Kidney capillary endothelial cell (primary cell): ENCODE measurements at regions not wholly inside any gene's neighbourhood (a gene's known extent, or its start where the extent isn't known, plus 50 kb on each side); places are given as distances from the start of the nearest gene placed in this dataset.
"Not testable (repeated sequence)": the region's sequence is repeated elsewhere in the genome, so short reads cannot be mapped to it uniquely, and the experiment has no call there.

ENCODE experiments used
- DNase-seq: peaks from one replicate; pipeline ENCODE4 v3.0.0-alpha.2; 2018; ENCODE audit warnings: low spot score

DNA sequence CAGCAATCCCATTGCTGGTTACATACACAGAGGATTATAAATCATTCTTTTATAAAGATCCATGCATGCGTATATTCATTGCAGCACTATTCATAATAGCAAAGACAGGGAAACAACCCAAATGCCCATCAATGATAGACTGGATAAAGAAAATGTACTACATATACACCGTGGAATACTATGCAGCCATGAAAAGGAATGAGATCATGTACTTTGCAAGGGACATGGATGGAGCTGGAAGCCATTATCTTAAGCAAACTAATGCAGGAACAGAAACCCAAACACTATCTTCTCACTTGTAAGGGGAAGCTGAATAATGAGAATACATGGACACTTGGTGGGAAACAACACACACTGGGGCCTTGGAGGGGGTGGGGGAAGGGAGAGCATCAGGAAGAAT lies 529.7 kb downstream of the TBC1D32 start:
- DNase-seq, result no peak

DNA sequence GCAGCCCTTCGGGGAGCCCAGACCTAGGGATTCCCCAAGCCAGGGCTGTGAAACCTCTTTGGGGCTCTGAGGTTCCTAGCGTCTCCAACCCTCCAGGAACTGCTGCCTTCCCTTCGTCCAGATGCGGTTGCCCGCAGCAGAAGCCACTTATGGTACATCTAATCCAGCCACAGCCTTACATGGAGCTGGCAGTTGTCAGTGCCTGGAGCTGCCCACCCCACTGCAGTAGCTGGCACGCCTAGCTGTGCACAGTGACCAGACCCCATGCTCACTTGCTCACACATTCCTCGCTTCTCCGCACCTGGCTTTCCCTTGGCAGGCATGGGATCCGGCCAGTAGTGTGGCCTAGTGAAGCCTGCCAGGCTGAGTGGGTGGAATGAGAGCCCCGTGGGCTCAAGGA lies 547.6 kb downstream of the TBC1D32 start:
- no peak for DNase-seq

DNA sequence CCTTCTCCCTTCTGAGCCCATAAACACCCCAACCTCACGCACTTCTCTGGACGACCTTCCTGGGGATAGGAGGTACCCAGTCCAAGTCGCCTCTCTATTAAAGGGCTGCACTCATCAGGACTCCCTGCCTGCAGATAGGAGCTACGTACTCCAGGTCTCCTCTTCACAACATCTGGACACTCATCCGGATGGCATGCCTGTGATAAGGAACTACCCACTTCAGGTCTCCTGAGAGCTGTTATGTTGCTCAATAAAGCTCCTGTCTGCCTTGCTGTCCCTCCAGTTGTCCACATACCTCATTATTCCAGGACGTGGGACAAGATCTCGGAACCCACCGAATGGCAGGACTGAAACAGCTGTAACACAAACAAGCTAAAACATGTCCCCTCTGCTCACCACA lies 548.0 kb downstream of the TBC1D32 start:
- no peak for DNase-seq

DNA sequence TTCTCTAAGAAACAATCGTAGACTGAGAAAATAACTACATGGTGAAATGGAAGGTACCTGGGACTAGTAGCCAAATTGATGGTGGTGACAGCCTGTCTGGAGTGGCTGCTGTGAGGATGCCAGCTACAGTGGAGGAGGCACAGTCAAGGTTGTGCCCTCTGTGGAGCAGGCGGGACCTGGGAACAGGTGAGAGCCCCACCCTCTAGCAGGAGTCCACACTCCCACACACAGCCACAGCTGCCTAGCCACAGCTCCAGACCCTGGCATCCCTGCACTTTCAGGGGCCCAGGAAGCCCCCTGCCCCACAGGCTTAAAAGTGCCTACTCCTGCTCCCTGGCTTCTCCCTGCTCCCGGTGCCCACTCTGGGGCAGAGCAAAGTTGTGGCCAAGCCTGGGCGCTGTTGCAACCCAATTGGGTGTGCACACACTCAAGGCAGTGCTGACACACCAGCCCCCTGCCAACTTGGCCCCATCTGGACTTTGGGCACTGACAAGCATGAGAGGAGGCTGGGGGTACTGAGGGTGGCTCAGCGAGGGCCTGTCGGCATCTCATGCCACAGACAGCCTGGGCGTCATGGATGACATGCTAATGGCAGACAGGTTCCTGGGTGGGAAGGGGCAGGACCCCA lies 548.7 kb downstream of the TBC1D32 start:
- DNase-seq, result no peak

DNA sequence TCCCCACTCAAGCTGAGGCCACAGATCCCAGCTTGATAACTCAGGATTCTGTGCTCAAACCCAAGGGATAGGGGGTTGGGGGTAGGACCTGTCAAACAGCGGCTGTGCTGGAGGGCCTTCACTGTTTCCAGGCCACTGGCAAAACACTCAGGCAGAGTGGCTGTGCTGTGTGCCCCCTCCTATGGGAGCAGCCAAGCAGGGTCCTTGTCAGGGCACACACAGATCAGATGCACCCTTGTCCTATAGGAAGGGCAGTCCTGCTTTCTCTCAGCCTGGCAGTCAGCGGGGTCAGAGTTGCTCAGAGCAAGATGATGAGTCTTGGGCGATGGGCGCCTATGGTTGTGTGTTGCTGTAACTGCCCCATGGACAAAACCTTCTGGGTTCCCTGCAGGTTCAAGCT lies 554.8 kb downstream of the TBC1D32 start:
- DNase-seq, result no peak

DNA sequence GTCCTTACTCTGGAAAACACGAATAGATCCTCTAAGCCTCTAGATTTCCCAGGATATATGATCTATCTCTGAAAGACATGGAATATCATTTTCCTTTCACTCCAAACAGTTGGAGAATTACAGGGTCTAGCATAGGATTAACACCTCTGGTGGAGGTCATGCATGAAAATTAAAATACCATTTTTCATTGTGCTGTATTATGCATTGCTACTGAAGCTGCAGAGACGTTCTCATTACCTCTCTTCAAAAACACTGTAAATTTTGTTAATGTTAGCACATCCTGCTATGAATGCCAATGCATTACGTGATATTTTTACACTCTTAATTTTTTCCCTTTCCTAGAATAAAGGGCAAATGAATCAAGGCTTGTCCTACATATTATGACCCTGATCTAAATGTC lies 558.6 kb downstream of the TBC1D32 start:
- no peak for DNase-seq

DNA sequence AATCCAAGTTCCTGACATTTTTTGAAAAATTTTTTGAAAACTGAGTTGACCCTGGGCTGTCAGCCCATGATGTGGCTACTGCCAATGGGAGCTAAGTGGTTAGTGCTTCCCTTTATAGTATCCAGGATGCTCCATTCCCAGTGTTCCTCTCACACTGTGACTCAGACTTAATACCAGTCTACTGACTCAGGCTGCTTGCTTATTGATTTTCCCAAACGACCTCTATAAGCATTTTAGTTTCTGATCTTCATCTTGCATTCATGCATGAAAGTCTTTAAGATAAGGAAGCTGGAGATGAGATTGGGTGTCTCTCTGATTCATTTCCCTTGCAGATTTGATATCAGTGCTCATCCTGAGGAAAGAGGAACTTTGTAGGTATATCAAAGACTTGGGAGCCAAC lies 560.0 kb downstream of the TBC1D32 start:
- no peak for DNase-seq

DNA sequence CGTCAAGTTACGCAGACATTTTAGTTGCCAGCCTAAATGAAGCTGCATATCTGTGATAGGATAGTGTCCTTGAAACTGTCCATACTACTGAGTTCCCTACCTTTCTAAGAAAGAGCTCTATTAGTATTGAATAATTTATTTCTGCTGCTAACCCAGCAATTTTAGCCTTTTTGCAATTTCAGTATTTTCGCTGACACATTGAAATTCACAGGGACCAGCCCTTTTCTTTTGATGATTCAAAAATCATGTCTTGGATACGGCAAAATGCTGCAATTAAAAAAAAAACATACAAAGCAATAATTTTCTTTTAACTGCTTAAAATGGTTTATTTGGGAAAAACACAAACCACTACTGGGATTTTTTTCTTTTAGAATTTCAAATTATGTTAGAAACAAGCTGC lies 563.3 kb downstream of the TBC1D32 start:
- no peak for DNase-seq

DNA sequence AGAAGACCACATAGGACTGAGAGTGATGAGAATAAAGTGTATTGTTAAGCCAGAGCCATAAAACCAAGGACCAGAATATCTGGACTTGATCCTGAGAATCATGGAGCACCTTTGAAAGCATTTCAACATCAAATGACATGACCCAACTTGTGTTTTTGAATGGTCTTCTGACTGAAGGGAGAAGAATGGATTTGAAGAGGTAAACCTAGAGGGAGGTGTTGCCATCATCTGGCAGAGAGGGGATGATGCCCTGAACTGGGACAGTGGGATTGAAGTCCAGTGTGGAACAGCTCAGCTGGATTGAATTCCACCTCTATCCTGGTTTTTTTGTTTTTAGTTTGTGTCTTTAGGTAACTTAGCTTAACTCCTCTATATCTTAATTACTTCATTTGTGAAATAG lies 570.0 kb downstream of the TBC1D32 start:
- no peak for DNase-seq

DNA sequence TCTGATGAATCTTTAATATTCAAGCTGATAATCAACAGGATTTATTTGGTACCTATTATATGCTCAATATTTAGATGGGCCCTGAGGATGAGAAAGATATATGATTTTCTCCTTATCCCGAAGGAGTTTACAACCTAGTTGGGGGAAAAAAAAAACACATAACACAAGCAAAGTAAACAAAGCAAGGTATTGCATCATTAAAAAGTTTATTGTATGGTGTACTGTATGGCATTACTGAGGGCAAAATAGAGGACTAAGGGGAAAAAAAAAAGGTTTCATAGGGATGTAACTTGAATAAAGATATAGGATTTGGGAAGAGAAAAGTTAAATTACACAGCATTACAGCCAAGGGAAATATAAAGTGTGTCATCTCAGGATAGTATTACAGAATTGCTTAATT lies 574.7 kb downstream of the TBC1D32 start:
- no peak for DNase-seq

DNA sequence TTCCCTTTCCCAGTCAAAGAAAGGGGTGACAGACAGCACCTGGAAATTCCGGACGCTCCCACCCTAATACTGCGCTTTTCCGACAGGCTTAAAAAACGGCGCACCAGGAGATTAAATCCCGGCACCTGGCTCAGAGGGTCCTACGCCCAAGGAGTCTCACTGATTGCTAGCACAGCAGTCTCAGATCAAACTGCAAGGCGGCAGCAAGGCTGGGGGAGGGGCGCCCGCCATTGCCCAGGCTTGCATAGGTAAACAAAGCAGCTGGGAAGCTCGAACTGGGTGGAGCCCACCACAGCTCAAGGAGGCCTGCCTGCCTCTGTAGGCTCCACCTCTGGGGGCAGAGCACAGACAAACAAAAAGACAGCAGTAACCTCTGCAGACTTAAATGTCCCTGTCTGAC lies 585.7 kb downstream of the TBC1D32 start:
- DNase-seq, result not testable (repeated sequence)

DNA sequence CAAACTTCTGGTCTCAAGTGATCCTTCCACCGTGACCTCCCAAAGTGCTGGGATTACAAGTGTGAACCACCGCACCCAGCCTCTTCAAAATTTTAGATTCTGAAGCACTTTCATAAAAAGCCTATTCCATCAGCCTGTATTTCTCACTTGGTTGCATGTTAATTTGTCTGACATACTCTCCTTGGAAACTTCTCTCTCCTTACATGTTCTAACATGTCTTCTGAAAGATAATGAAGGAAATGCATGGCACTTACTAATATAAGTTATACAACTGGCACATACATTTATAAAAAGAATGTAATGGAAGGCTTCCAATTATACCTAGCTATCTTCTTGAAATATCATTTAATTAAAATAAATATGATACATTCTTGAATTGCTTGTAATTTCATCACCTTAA lies 597.5 kb downstream of the TBC1D32 start:
- DNase-seq, result no peak

DNA sequence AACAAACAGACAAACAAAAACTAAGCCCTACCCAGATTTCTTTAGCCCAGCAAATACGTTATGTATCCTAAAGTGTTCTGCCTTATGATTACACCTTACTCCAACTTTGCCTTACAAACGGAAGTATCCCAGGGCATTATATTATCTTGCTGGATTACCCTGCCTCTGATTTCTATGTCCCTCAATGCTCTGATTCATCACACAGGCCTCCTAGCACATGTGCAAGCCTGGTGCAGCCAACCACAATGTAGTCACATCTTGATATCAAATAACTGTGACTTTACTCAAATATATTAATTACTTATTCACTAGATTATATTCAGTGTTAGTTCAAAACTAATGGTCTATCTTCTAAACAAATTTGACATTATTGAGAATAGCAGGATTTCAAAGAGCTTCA lies 598.6 kb downstream of the TBC1D32 start:
- no peak for DNase-seq

DNA sequence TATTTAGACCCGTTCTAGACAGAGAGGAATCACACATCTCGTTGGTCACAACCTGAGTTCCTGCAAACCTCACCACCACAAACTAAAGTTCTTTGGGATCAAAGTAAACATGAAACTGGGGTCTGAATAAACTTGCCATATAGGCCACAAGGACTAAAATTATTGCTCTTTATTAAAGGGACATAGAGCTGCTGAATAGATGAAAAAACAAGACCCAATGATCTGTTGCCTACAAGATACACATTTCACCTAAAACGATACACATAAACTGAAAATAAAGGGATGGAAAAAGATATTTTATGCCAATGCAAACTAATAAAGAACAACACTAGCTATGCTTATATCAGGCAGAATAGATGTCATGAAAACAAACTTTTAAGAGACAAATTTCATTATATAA lies 623.0 kb downstream of the TBC1D32 start:
- DNase-seq, result no peak

DNA sequence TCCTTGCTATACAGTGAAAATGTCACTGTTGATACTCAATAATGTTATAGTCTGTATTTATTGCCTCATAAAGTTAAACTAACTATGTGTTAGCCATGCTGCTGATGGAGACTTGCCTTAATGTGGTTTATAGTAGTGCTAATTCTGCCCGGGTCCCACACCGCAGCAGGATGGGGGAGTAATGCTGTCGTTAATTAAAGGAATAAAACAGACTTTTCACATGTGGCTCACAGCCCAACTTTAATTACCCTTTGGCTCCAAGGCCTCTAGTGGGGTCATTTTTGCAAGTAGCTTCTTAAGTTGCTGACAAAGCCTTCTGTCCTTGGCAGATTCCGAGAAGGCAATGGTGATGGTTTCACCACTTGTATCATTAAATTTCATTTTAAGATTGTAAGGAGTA lies 634.3 kb downstream of the TBC1D32 start:
- no peak for DNase-seq

DNA sequence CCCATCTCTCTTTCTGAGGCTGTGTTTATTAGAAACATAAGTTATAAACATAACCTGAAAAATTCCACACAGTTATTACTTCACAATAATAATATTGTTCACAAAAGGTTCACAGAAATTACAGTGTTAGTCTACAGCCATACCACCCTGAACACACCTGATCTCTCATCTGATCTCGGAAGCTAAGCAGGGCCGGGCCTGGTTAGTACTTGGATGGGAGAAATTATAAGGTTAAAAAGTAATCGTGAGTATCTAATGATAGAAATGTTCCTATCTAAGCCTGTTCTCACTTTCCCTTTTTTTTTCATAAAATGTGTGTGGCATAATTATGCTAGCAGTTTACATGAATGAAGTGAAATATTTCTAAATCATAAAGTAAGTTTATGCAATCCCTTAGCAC lies 647.8 kb downstream of the TBC1D32 start:
- DNase-seq, result no peak

DNA sequence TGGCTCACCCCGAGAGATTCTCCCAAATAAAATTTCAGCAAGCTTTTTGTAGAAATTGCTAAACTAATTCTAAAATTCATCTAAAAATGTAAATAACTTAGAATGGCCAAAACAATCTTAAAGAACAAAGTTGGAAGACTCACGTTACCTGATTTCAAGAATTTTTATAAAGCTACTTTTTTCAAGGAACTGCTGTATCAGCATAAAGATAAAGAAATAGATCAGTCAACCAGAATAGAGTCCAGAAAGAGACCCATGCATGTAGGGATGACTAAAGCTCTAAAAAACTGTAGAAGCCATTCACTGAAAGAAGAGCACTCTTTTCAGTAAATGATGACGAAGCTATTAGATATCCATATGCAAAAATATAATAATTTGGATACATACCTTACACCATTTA lies 652.1 kb downstream of the TBC1D32 start:
- no peak for DNase-seq

DNA sequence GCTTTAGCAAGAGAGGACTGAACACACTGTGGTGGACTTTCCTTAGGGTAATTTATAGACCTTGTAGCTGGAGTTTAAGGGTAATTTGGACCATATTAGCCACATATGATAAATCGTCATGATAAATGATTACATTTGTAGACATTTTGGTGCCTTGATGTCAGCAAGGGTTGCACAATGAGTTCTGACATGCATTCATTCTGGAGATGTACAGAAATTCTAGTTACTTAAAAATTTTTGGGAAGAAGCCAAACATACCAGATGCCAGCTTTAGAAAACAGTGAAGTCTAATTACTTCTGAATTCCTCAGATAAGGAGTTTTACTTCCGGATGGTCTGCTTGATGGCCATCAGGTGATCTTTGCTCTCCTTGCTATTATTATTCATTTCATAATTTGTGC lies 653.1 kb downstream of the TBC1D32 start:
- DNase-seq, result no peak

DNA sequence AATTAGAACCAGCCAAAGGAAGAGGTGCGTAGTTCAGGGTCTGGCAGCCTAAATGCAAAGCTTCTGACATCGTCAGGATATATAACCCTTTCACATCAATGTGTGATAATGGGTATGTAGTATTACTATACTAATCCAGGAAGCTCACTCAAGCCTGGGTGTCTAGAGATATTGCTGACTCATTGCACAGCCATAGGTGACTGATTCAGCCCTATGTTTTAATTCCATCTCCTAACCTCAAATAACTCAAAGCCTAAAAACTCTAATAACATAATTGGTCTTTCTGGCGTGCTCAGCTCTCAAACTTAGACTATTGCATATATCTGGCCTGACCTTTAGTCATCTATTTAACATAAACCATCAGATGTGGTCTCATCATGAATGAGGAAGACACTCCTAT lies 658.4 kb downstream of the TBC1D32 start:
- DNase-seq, result peak; percentile 17

DNA sequence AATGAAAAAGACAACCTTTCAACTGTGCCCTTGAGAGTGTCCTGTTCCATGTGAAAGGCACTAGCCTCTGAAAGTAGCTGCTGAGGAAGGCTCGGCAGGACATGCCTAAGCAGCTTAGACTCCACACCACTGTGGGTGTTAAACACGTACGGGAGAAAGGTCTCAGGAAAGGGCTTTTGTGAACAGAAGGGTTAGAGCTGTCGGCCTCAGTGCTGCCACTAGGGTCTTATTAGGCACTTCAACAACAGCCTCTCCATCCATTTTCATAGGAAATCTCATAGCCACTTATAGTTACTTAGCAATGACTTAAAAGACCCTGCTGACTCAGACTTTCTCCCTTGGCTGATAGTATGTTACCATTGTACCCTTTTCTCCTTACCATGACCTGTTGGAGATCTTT lies 662.8 kb downstream of the TBC1D32 start:
- no peak for DNase-seq

DNA sequence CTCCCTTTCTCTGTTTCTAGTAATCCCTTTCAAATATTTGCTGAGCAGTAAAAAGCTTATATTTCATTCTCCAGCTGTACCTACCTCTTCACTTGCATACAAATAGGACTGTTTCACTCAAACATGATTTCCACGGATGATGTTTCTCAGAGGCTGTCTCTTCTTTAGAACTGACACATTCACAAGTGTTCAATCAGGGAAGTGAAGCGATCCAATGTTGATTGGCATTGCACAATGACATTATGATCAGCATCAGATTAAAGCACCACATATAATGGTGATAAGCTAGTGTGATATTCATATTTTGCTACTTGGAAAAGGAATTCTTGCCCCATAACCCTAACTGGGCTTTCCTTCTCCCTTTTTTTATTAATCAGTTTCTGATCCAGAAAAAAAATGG lies 681.8 kb downstream of the TBC1D32 start:
- DNase-seq, result no peak

DNA sequence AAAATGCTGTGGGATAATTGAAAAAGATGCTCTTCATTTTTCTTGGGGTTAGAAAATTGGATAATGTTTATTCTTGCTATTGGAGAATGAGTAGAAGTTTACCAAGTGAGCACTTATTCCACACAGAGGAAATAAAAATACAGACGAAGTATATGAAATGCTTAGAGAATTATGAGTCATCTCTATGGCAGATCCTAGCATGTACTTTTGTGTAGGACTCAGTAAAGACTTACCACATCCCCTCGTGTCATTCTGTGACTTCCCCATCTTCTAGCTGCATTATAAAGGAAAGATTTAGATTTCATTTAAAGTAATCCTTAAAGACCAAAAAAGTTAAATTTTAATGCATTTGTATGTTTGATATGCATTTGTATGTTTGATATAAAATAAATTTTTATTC lies 685.6 kb downstream of the TBC1D32 start:
- DNase-seq, result no peak

DNA sequence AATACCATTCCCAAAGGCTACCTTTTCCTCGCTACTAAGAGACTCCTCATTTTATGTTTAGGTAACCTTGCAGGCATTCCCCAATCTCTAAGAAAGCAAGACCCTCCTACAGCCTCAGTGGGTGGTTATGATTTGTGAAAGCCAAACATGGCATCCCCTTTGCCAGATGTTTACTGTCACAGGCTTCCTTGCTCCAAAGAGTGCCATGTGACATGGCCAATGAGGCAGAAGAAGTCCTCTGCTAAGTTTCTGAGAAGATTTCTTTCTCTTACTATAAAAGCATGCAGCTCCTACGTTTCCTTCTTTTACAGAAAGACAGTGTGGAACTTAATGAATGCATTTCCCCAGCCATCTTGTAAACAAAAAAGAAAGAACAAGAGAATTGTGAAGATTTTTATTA lies 688.2 kb downstream of the TBC1D32 start:
- no peak for DNase-seq

DNA sequence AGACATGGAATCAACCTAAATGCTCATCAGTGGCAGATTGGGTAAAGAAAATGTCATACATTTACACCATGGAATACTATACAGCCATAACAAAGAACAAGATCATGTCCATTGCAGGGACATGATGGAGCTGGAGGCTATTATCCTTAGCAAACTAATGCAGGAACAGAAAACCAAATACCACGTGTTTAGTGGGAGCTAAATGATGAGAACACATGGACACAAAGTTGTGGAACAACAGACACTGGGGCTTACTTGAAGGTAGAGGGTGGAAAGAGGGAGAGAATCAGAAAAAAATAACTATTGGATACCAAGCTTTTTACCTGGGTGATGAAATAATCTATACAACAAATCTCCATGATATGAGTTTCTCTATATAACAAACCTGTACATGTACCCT lies 701.3 kb downstream of the TBC1D32 start:
- DNase-seq, result no peak

DNA sequence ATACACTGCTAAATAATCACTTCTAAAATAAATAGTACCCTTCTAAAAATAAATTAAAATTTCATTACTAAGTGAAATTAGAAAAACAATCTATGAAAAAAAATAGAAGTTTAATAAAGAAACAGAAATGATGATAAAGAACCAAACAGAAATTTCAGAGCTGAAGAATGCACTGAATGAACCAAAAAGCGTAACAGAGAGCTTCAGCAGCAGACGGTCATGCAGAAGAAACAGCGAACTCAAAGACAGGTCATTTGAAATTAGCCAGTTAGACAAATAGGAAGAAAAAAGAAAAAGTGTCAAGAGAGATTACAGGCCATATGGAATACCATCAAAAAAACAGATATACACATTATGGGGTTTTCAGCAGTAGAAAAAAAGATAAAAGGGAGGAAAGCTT lies 706.7 kb downstream of the TBC1D32 start:
- no peak for DNase-seq
